Smooth muscle cell (in vitro differentiated cells): ENCODE measurements at regions not wholly inside any gene's neighbourhood (a gene's known extent, or its start where the extent isn't known, plus 50 kb on each side); places are given as distances from the start of the nearest gene placed in this dataset.

Experiments used
- DNase-seq: peaks from one replicate; lab custom pipeline; 2025; ENCODE audit not compliant: unreplicated experiment; lab: John Stamatoyannopoulos, UW
- H2AFZ ChIP-seq: fragments of 200-600 bp; sonication (generic); 2 replicates; pipeline ENCODE4 v1.6.0; 2016; ENCODE audit warnings: antibody characterized with exemption, low read depth, mild to moderate bottlenecking
- H3F3A ChIP-seq: fragments of 200-600 bp; sonication (generic); 2 replicates; pipeline ENCODE4 v1.6.0; 2017; ENCODE audit warnings: antibody characterized with exemption, low read depth
- H3K27ac ChIP-seq: fragments of 200-600 bp; sonication (generic); 2 replicates; pipeline ENCODE4 v1.5.1; 2016; ENCODE audit warnings: low read depth, mild to moderate bottlenecking
- H3K27me3 ChIP-seq: fragments of 200-600 bp; sonication (generic); 2 replicates; pipeline ENCODE4 v1.6.1; 2016; ENCODE audit warnings: low read depth, mild to moderate bottlenecking
- H3K36me3 ChIP-seq: fragments of 200-600 bp; sonication (generic); 2 replicates; pipeline ENCODE4 v1.5.1; 2016; ENCODE audit warnings: low read depth
- H3K4me1 ChIP-seq: fragments of 200-600 bp; sonication (generic); 2 replicates; pipeline ENCODE4 v1.5.1; 2016; ENCODE audit warnings: low read depth
- H3K4me2 ChIP-seq: fragments of 200-600 bp; sonication (generic); 2 replicates; pipeline ENCODE4 v1.6.0; 2016; ENCODE audit warnings: mild to moderate bottlenecking
- H3K4me3 ChIP-seq: fragments of 200-600 bp; sonication (generic); 2 replicates; pipeline ENCODE4 v1.5.1; 2016; ENCODE audit warnings: mild to moderate bottlenecking
- H3K79me2 ChIP-seq: fragments of 200-600 bp; sonication (generic); 2 replicates; pipeline ENCODE4 v1.6.0; 2016; ENCODE audit warnings: low read depth, mild to moderate bottlenecking
- H3K9ac ChIP-seq: fragments of 200-600 bp; sonication (generic); 2 replicates; pipeline ENCODE4 v1.6.0; 2016; ENCODE audit warnings: low read depth
- H3K9me3 ChIP-seq: fragments of 200-600 bp; sonication (generic); replicated peaks from 2 replicates; pipeline ENCODE4 v1.5.1; 2016; ENCODE audit warnings: low read depth
- H4K20me1 ChIP-seq: fragments of 200-600 bp; sonication (generic); 2 replicates; pipeline ENCODE4 v1.6.0; 2016; ENCODE audit warnings: low read depth
- CTCF ChIP-seq: fragments of 200-600 bp; sonication (generic); IDR thresholded peaks from 2 replicates; pipeline ENCODE4 v1.5.1; 2017; ENCODE audit warnings: borderline replicate concordance, mild to moderate bottlenecking, antibody characterized with exemption; ENCODE audit not compliant: insufficient read depth, poor library complexity, severe bottlenecking
- WGBS: methylation state at CpG from one replicate; pipeline ENCODE4 v1.1.7; 2016; ENCODE audit warnings: low lambda C conversion rate; 5-methylcytosine and 5-hydroxymethylcytosine counted together

- H3F3A ChIP-seq: peaks cover 27% of the 10 kb centered on the region
- H3K36me3 ChIP-seq: no peaks in the 10 kb centered on the region
- peaks cover 32% of the 10 kb centered on the region for H3K4me1 ChIP-seq
- H3K4me2 ChIP-seq: peak overlapping the region; percentile 30
- no peak overlapping the region for H3K4me3 ChIP-seq
- DNase-seq: no peak
- no peaks in the 10 kb centered on the region for H3K9me3 ChIP-seq
- no peaks in the 10 kb centered on the region for H3K79me2 ChIP-seq
- H3K27ac ChIP-seq: peak overlapping the region; percentile 92
- H4K20me1 ChIP-seq: no peaks in the 10 kb centered on the region
- 71% methylated on average over 4 of the region's 4 CpGs for WGBS
- no peak overlapping the region for H2AFZ ChIP-seq
- no peaks in the 10 kb centered on the region for H3K27me3 ChIP-seq
- H3K9ac ChIP-seq: no peak overlapping the region
- TF ChIP-seq CTCF: no peak
Measured at GRCh38 chr5:8825139-8825757, 720.6 kb downstream of the SEMA5A start.

- TF ChIP-seq CTCF: no peak
- Histone ChIP-seq H3K36me3 (no peaks in the 10 kb centered on the region), H3K27me3 (no peaks in the 10 kb centered on the region), H3K4me2 (peak overlapping the region; percentile 30), H3K9ac (no peak overlapping the region), H3K79me2 (no peaks in the 10 kb centered on the region), H4K20me1 (no peaks in the 10 kb centered on the region), H3K4me1 (peaks cover 33% of the 10 kb centered on the region), H2AFZ (peak overlapping the region; percentile 86), H3K9me3 (no peaks in the 10 kb centered on the region), H3K4me3 (no peak overlapping the region), H3F3A (peaks cover 31% of the 10 kb centered on the region), H3K27ac (peak overlapping the region; percentile 92)
- DNase-seq: no peak
- WGBS: 60% methylated on average over 2 of the region's 2 CpGs
Measured at GRCh38 chr5:8826508-8826907, 719.4 kb downstream of the SEMA5A start.

- peaks cover 31% of the 10 kb centered on the region for H3F3A ChIP-seq
- no peaks in the 10 kb centered on the region for H3K9me3 ChIP-seq
- H4K20me1 ChIP-seq: no peaks in the 10 kb centered on the region
- WGBS: 24% methylated on average over 4 of the region's 4 CpGs
- no peak for DNase-seq
- TF ChIP-seq CTCF: no peak
- H3K4me1 ChIP-seq: peaks cover 33% of the 10 kb centered on the region
- no peaks in the 10 kb centered on the region for H3K27me3 ChIP-seq
- H3K36me3 ChIP-seq: no peaks in the 10 kb centered on the region
- H3K9ac ChIP-seq: peak overlapping the region; percentile 59
- H3K79me2 ChIP-seq: no peaks in the 10 kb centered on the region
- no peak overlapping the region for H3K4me3 ChIP-seq
- peak overlapping the region; percentile 38 for H3K4me2 ChIP-seq
- peak overlapping the region; percentile 86 for H2AFZ ChIP-seq
- H3K27ac ChIP-seq: peak overlapping the region; percentile 92
Measured at GRCh38 chr5:8827696-8828095, 718.2 kb downstream of the SEMA5A start.
